Peyer's patch (tissue), 4 donors: ENCODE measurements at regions not wholly inside any gene's neighbourhood (a gene's known extent, or its start where the extent isn't known, plus 50 kb on each side); places are given as distances from the start of the nearest gene placed in this dataset.

Experiments used
- CTCF ChIP-seq, 6 experiments: fragments of 450-650 bp in 4 of 6; fragments of 200-600 bp in 2 of 6; sonication (generic) in 1 of 6; IDR thresholded peaks; one replicate each; pipeline ENCODE4 v1.5.1; 2017 to 2019; ENCODE audit warnings: antibody characterized with exemption in 6 of 6, mild to moderate bottlenecking in 3 of 6, moderate library complexity in 1 of 6
- POLR2A ChIP-seq, 2 donors: fragments of 450-650 bp; IDR thresholded peaks; one replicate each; pipeline ENCODE4 v1.5.1; 2017; ENCODE audit warnings: antibody characterized with exemption in 2 of 2, mild to moderate bottlenecking in 2 of 2, moderate library complexity in 2 of 2

- no peak for TF ChIP-seq CTCF (IDR thresholded peaks at IDR 0.05)
- no peak for TF ChIP-seq POLR2A (IDR thresholded peaks at IDR 0.05)
Observed at GRCh38 chr13:37294472-37294871, 189.0 kb upstream of the CSNK1A1L start.
